GM12875 (cell line): ENCODE measurements at regions not wholly inside any gene's neighbourhood (a gene's known extent, or its start where the extent isn't known, plus 50 kb on each side); places are given as distances from the start of the nearest gene placed in this dataset.
A peak's percentile ranks its signal among the peaks of the same experiment; 100 is the strongest.

Experiments used
- H3K4me3 ChIP-seq: one replicate; pipeline ENCODE4 v1.5.1; 2011; ENCODE audit warnings: low read depth, low read length, control low read depth
- TF ChIP-seq, protein P1 (sequence below): IDR thresholded peaks from 2 replicates; pipeline ENCODE4 v1.5.1; 2011; ENCODE audit warnings: low read depth, mild to moderate bottlenecking, control low read depth, inconsistent platforms, low read length, moderate library complexity, borderline replicate concordance; ENCODE audit not compliant: insufficient read depth

DNA sequence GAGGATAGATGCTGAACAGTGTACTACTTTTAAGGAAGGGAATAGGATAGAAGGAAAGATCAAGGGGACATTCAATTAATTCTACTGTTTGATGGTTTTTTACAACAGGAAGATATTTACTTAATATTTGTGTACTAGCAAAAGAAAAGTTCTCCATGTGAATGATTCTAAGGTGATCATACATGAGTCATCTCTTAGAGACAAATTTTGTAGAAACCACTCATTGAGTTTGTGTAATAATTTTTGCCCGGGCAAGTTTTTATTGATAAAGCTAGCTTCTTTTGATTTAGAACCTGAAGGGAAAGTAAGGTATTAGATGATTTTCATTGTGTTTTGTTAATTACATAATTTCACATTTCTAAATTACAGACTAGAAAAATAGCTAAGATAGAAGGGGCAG lies 172.8 kb upstream of the PSMD7 start:
- TF ChIP-seq, protein P1, sequence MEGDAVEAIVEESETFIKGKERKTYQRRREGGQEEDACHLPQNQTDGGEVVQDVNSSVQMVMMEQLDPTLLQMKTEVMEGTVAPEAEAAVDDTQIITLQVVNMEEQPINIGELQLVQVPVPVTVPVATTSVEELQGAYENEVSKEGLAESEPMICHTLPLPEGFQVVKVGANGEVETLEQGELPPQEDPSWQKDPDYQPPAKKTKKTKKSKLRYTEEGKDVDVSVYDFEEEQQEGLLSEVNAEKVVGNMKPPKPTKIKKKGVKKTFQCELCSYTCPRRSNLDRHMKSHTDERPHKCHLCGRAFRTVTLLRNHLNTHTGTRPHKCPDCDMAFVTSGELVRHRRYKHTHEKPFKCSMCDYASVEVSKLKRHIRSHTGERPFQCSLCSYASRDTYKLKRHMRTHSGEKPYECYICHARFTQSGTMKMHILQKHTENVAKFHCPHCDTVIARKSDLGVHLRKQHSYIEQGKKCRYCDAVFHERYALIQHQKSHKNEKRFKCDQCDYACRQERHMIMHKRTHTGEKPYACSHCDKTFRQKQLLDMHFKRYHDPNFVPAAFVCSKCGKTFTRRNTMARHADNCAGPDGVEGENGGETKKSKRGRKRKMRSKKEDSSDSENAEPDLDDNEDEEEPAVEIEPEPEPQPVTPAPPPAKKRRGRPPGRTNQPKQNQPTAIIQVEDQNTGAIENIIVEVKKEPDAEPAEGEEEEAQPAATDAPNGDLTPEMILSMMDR = no peak
- no peak overlapping the region for H3K4me3 ChIP-seq

- H3K4me3 ChIP-seq = no peak overlapping the region
These were observed 173.4 kb upstream of the PSMD7 start for GRCh38 chr16:74123195-74123594.

DNA sequence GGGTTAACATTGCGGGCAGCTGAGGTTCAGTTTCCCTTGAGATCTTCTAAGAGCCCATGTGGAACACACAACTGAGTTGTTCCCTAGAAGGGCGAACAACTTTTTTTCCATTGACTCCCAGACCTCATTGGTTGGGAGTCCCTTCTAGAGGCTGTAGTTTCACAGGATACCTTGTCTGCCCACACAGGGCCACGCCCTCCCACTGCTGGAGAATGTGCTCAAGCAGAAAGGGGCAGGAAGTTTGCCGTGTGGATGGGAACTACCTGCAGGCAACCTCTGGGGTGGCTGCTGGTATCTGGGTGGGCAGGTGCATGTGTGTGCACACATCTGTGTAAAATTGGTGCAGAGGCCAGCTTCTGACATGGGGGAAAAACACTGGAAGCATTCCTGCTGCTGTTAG lies 178.8 kb upstream of the PSMD7 start:
- TF ChIP-seq, protein P1 = no peak
- no peak overlapping the region for H3K4me3 ChIP-seq

More at GRCh38 chr16:74123195-74123594, 173.4 kb upstream of the PSMD7 start:
- TF ChIP-seq, protein P1 = no peak

GRCh38 chr16:74113545-74113944 lies 183.1 kb upstream of the PSMD7 start:
- TF ChIP-seq, protein P1 = no peak
- no peak overlapping the region for H3K4me3 ChIP-seq

GRCh38 chr16:74111456-74111982 lies 185.1 kb upstream of the PSMD7 start:
- H3K4me3 ChIP-seq = no peak overlapping the region
- TF ChIP-seq, protein P1 = no peak

DNA sequence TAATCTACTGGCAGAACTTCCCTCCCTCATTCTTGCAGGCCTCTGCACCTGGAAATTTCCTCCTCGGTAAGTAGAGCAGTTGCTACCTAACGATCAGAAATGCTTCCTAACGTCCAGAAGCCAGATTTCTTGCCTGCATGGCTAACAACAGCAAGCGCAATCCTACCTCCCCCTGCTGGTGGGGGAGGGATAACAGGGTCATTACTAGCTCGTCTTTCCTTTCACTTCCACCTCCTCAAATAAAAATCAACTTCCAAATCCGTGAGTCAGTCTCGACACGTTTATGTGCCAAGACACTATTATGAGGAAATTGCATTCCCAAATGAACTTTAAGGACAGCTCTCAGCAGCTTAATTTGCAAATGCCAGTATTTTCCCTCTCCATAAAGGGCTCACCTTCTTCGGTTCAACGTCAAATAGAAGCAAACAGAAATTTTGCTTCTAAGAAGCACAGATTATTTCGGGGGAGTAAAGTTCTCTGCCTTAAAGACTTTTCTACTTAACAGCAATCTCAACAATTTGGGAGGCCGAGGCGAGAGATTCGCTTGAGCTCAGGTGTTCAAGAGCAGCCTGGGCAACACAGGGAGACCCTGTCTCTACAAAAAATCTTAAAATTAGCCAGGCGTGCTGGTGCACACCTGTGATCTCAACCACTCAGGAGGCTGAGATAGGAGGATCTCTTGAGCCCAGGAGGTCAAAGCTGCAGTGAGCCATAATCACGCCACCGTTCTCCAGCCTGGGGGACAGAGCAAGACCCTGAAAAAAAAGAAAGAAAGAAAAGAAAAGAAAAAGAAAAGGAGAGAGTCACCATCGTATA lies 188.6 kb upstream of the PSMD7 start:
- TF ChIP-seq, protein P1 = peak; percentile 73
- H3K4me3 ChIP-seq = no peak overlapping the region

GRCh38 chr16:74104022-74104421 lies 192.6 kb upstream of the PSMD7 start:
- TF ChIP-seq, protein P1 = no peak

More at GRCh38 chr16:74104022-74104421, 192.6 kb upstream of the PSMD7 start:
- no peak overlapping the region for H3K4me3 ChIP-seq
